CD14-positive monocyte (primary cell): ENCODE measurements at regions not wholly inside any gene's neighbourhood (a gene's known extent, or its start where the extent isn't known, plus 50 kb on each side); places are given as distances from the start of the nearest gene placed in this dataset.

Experiments
- DNase-seq, 3 donors: peaks; one replicate each; pipeline ENCODE4 v3.0.0-alpha.2; 2011 to 2022
- H2AFZ ChIP-seq: 2 replicates; pipeline ENCODE4 v1.6.0; 2012; ENCODE audit warnings: mild to moderate bottlenecking, low read depth, low read length, inconsistent platforms; ENCODE audit not compliant: insufficient read depth, poor library complexity, severe bottlenecking
- H3K27ac ChIP-seq, 2 donors: 1 replicate in 1 of 2; 2 replicates in 1 of 2; pipeline ENCODE4 v1.5.1; 2012 to 2013; ENCODE audit warnings: low read length in 2 of 2, control low read depth in 1 of 2, inconsistent platforms in 1 of 2, low read depth in 1 of 2, mild to moderate bottlenecking in 1 of 2
- H3K27me3 ChIP-seq, 2 donors: one replicate each; pipeline versions ENCODE4 v1.6.0 to v1.6.1; 2011 to 2013; ENCODE audit warnings: low read length in 2 of 2; ENCODE audit not compliant: control insufficient read depth in 2 of 2, insufficient read depth in 2 of 2
- H3K36me3 ChIP-seq, 2 donors: replicated peaks in 1 of 2; 1 replicate in 1 of 2; 2 replicates in 1 of 2; pipeline versions ENCODE4 v1.5.1 to v1.6.1; 2012 to 2013; ENCODE audit warnings: low read length in 2 of 2, control low read depth in 1 of 2, inconsistent platforms in 1 of 2, mild to moderate bottlenecking in 1 of 2; ENCODE audit not compliant: insufficient read depth in 2 of 2, control insufficient read depth in 1 of 2
- H3K4me1 ChIP-seq, 2 donors: 1 replicate in 1 of 2; 2 replicates in 1 of 2; pipeline versions ENCODE4 v1.5.1 to v1.6.1; 2012 to 2013; ENCODE audit warnings: low read length in 2 of 2, control low read depth in 1 of 2, inconsistent platforms in 1 of 2, mild to moderate bottlenecking in 1 of 2, moderate library complexity in 1 of 2; ENCODE audit not compliant: insufficient read depth in 2 of 2, control insufficient read depth in 1 of 2
- H3K4me2 ChIP-seq: replicated peaks from 2 replicates; pipeline ENCODE3; 2012; ENCODE audit warnings: low read length, moderate library complexity, mild to moderate bottlenecking; ENCODE audit not compliant: poor library complexity, severe bottlenecking; ENCODE audit errors: extremely low read depth
- H3K4me3 ChIP-seq, 3 experiments: fragments of 200-600 bp in 1 of 3; sonication (generic) in 1 of 3; replicated peaks in 1 of 3; 1 replicate in 2 of 3; 2 replicates in 1 of 3; pipeline ENCODE4 v1.5.1; 2011 to 2013; ENCODE audit warnings: low read length in 3 of 3, mild to moderate bottlenecking in 3 of 3, control low read depth in 2 of 3, low read depth in 2 of 3, inconsistent platforms in 1 of 3, moderate library complexity in 1 of 3
- H3K79me2 ChIP-seq: 2 replicates; pipeline ENCODE4 v1.6.0; 2012; ENCODE audit warnings: mild to moderate bottlenecking, control low read depth, inconsistent platforms, low read length, moderate library complexity; ENCODE audit not compliant: insufficient read depth
- H3K9ac ChIP-seq: 2 replicates; pipeline ENCODE4 v1.6.0; 2017; ENCODE audit warnings: low read length, mild to moderate bottlenecking; ENCODE audit not compliant: insufficient read depth, poor library complexity, severe bottlenecking
- H3K9me3 ChIP-seq, 2 donors: replicated peaks in 1 of 2; 1 replicate in 1 of 2; 2 replicates in 1 of 2; pipeline versions ENCODE4 v1.5.1 to v1.6.1; 2012 to 2013; ENCODE audit warnings: low read length in 2 of 2, control low read depth in 1 of 2; ENCODE audit not compliant: control insufficient read depth in 1 of 2, insufficient read depth in 1 of 2
- H4K20me1 ChIP-seq: 2 replicates; pipeline ENCODE4 v1.6.0; 2012; ENCODE audit warnings: mild to moderate bottlenecking, low read length, control low read depth, moderate library complexity; ENCODE audit not compliant: insufficient read depth
- H3K27ac Mint-ChIP-seq, 7 donors: one replicate each; pipeline ENCODE4 v1.8.0; 2020; ENCODE audit warnings: mild to moderate bottlenecking in 7 of 7, mixed read lengths in 7 of 7, moderate library complexity in 6 of 7, inconsistent platforms in 2 of 7
- H3K27me3 Mint-ChIP-seq, 3 donors: one replicate each; pipeline ENCODE4 v1.8.0; 2021 to 2022; ENCODE audit warnings: low read depth in 3 of 3, mild to moderate bottlenecking in 3 of 3, mixed read lengths in 3 of 3, moderate library complexity in 3 of 3, inconsistent platforms in 1 of 3
- H3K36me3 Mint-ChIP-seq, 2 donors: one replicate each; pipeline ENCODE4 v1.8.0; 2020; ENCODE audit warnings: mixed read lengths in 2 of 2, inconsistent platforms in 1 of 2, mild to moderate bottlenecking in 1 of 2
- H3K4me1 Mint-ChIP-seq: one replicate; pipeline ENCODE4 v1.8.0; 2020; ENCODE audit warnings: mild to moderate bottlenecking, mixed read lengths
- H3K4me3 Mint-ChIP-seq, 2 donors: one replicate each; pipeline ENCODE4 v1.8.0; 2020; ENCODE audit warnings: mild to moderate bottlenecking in 2 of 2, mixed read lengths in 2 of 2, moderate library complexity in 1 of 2
- H3K9me3 Mint-ChIP-seq, 7 donors: one replicate each; pipeline ENCODE4 v1.8.0; 2020 to 2022; ENCODE audit warnings: mixed read lengths in 7 of 7, mild to moderate bottlenecking in 6 of 7, moderate library complexity in 6 of 7, inconsistent platforms in 2 of 7
- WGBS: methylation state at CpG from one replicate; pipeline ENCODE4 v1.1.5; 2013; ENCODE audit warnings: missing lambda C conversion rate; ENCODE audit not compliant: insufficient coverage; 5-methylcytosine and 5-hydroxymethylcytosine counted together
- intact Hi-C, 2 donors: fragments of 100-400 bp; cut with micrococcal nuclease; formaldehyde crosslinking; loops; one replicate each; pipeline versions ENCODE4 v1.15.0 to v1.15.1; 2023
- TF ChIP-seq, protein P1 (sequence below): fragments of 200-600 bp; IDR thresholded peaks from one replicate; pipeline ENCODE4 v1.8.0; 2022; ENCODE audit warnings: antibody characterized with exemption, mild to moderate bottlenecking

GRCh38 chr10:130429809-130430208, 293.6 kb downstream of the GLRX3 start:
- TF ChIP-seq, protein P1, sequence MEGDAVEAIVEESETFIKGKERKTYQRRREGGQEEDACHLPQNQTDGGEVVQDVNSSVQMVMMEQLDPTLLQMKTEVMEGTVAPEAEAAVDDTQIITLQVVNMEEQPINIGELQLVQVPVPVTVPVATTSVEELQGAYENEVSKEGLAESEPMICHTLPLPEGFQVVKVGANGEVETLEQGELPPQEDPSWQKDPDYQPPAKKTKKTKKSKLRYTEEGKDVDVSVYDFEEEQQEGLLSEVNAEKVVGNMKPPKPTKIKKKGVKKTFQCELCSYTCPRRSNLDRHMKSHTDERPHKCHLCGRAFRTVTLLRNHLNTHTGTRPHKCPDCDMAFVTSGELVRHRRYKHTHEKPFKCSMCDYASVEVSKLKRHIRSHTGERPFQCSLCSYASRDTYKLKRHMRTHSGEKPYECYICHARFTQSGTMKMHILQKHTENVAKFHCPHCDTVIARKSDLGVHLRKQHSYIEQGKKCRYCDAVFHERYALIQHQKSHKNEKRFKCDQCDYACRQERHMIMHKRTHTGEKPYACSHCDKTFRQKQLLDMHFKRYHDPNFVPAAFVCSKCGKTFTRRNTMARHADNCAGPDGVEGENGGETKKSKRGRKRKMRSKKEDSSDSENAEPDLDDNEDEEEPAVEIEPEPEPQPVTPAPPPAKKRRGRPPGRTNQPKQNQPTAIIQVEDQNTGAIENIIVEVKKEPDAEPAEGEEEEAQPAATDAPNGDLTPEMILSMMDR: no peak
- H3K4me3 ChIP-seq: no peak overlapping the region
- H3K27ac ChIP-seq: no peak overlapping the region
- H3K36me3 Mint-ChIP-seq: no peaks in the 10 kb centered on the region
- H3K4me1 ChIP-seq: no peaks in the 10 kb centered on the region
- H3K9me3 ChIP-seq: peaks cover 0 to 34% of the 10 kb centered on the region in 2 donors
- no peak overlapping the region for H3K4me2 ChIP-seq
- intact Hi-C loops: no loop called here
- no peak overlapping the region for H3K9ac ChIP-seq
- no peaks in the 10 kb centered on the region for H3K27me3 Mint-ChIP-seq
- no peaks in the 10 kb centered on the region for H4K20me1 ChIP-seq
- H3K27ac Mint-ChIP-seq: no peak overlapping the region
- DNase-seq: no peak
- H3K27me3 ChIP-seq: no peaks in the 10 kb centered on the region
- H2AFZ ChIP-seq: no peak overlapping the region
- H3K4me3 Mint-ChIP-seq: no peak overlapping the region
- no peaks in the 10 kb centered on the region for H3K79me2 ChIP-seq
- H3K36me3 ChIP-seq: no peaks in the 10 kb centered on the region
- 91% methylated on average over 3 of the region's 4 CpGs for WGBS
- H3K4me1 Mint-ChIP-seq: no peaks in the 10 kb centered on the region
- peaks cover 5 to 27% (median 10%) of the 10 kb centered on the region in 7 donors for H3K9me3 Mint-ChIP-seq

- no peaks in the 10 kb centered on the region for H3K27me3 ChIP-seq
- H3K79me2 ChIP-seq: no peaks in the 10 kb centered on the region
- no peak overlapping the region for H2AFZ ChIP-seq
- no peaks in the 10 kb centered on the region for H3K4me1 ChIP-seq
- Mint-ChIP-seq H3K36me3 (no peaks in the 10 kb centered on the region), H3K4me1 (no peaks in the 10 kb centered on the region), H3K4me3 (no peak overlapping the region), H3K27me3 (no peaks in the 10 kb centered on the region), H3K9me3 (peaks cover 5 to 27% (median 10%) of the 10 kb centered on the region in 7 donors), H3K27ac (no peak overlapping the region)
- DNase-seq: no peak
- 94% methylated on average over 2 of the region's 4 CpGs for WGBS
- H3K9ac ChIP-seq: no peak overlapping the region
- no peak overlapping the region for H3K4me2 ChIP-seq
- no peak overlapping the region for H3K27ac ChIP-seq
- H3K36me3 ChIP-seq: no peaks in the 10 kb centered on the region
- no peak overlapping the region for H3K4me3 ChIP-seq
- TF ChIP-seq, protein P1: no peak
- peaks cover 0 to 38% of the 10 kb centered on the region in 2 donors for H3K9me3 ChIP-seq
- intact Hi-C loops: no loop called here
- H4K20me1 ChIP-seq: no peaks in the 10 kb centered on the region
These were observed 294.1 kb downstream of the GLRX3 start for GRCh38 chr10:130430291-130430690.
